ENCODE measurements at regions not wholly inside any gene's neighbourhood (a gene's known extent, or its start where the extent isn't known, plus 50 kb on each side); places are given as distances from the start of the nearest gene placed in this dataset.

- no peak for TF ChIP-seq CTCF (IDR thresholded peaks at IDR 0.05)
- no peak for TF ChIP-seq ZFX (IDR thresholded peaks at IDR 0.05; ENCODE audit: borderline replicate concordance)
- no peak overlapping the region for H3K27ac ChIP-seq
These were observed 105.6 kb upstream of the NXT1 start for GRCh38 chr20:23244916-23245552.

- no peak overlapping the region for H3K27ac ChIP-seq
- TF ChIP-seq CTCF (IDR thresholded peaks at IDR 0.05) (no peak), ZFX (IDR thresholded peaks at IDR 0.05; ENCODE audit: borderline replicate concordance) (no peak)
These were observed 106.3 kb upstream of the NXT1 start for GRCh38 chr20:23244156-23244915.

GRCh38 chr20:23243791-23244155 lies 106.8 kb upstream of the NXT1 start:
- TF ChIP-seq ZFX (IDR thresholded peaks at IDR 0.05; ENCODE audit: borderline replicate concordance) = no peak
- TF ChIP-seq CTCF (IDR thresholded peaks at IDR 0.05) = no peak
- no peak overlapping the region for H3K27ac ChIP-seq

GRCh38 chr20:23242556-23243180 lies 107.9 kb upstream of the NXT1 start:
- H3K27ac ChIP-seq = no peak overlapping the region
- TF ChIP-seq CTCF (IDR thresholded peaks at IDR 0.05) (no peak), ZFX (IDR thresholded peaks at IDR 0.05; ENCODE audit: borderline replicate concordance) (no peak)

GRCh38 chr20:23242104-23242503 lies 108.5 kb upstream of the NXT1 start:
- TF ChIP-seq ZFX (IDR thresholded peaks at IDR 0.05; ENCODE audit: borderline replicate concordance) = no peak
- no peak overlapping the region for H3K27ac ChIP-seq

GRCh38 chr20:23241416-23241815 lies 109.2 kb upstream of the NXT1 start:
- H3K27ac ChIP-seq = no peak overlapping the region
- TF ChIP-seq CTCF (IDR thresholded peaks at IDR 0.05) = no peak
- no peak for TF ChIP-seq ZFX (IDR thresholded peaks at IDR 0.05; ENCODE audit: borderline replicate concordance)

GRCh38 chr20:23240519-23240918 lies 110.1 kb upstream of the NXT1 start:
- TF ChIP-seq ZFX (IDR thresholded peaks at IDR 0.05; ENCODE audit: borderline replicate concordance) (no peak), CTCF (IDR thresholded peaks at IDR 0.05) (no peak)
- no peak overlapping the region for H3K27ac ChIP-seq

All from 22Rv1 (cell line).